GM23248 (cell line): ENCODE measurements at regions not wholly inside any gene's neighbourhood (a gene's known extent, or its start where the extent isn't known, plus 50 kb on each side); places are given as distances from the start of the nearest gene placed in this dataset.

Experiments
- EZH2 ChIP-seq: fragments of 200-600 bp; sonication (generic); IDR thresholded peaks from 2 replicates; pipeline ENCODE4 v1.6.1; 2018; ENCODE audit warnings: antibody characterized with exemption, mild to moderate bottlenecking; ENCODE audit not compliant: insufficient read depth, poor library complexity, severe bottlenecking
- EZH2phosphoT487 ChIP-seq: fragments of 200-600 bp; sonication (generic); IDR thresholded peaks from 2 replicates; pipeline ENCODE4 v1.6.1; 2018; ENCODE audit warnings: antibody characterized with exemption, moderate library complexity, mild to moderate bottlenecking, low read depth; ENCODE audit not compliant: insufficient read depth

DNA sequence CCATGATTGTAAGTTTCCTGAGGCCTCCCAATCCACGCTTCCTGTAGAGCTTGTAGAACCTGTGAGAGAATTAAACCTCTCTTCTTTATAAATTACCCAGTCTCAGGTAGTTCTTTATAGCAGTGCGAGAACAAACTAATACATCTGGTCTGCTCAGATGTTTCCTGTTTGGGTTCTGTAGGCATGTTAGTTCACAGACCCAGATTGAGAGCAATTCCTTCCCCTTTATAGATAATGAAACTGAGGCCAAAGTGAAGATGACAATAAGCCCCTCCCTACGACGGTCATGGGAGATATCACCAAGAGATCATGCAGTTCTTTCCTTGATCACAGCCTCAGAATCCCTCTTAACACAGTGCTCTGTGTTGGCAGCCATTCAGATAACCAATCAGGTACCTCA is 76.5 kb upstream of the CLMN start:
- TF ChIP-seq EZH2phosphoT487, result no peak
- no peak for TF ChIP-seq EZH2
